ENCODE measurements at regions not wholly inside any gene's neighbourhood (a gene's known extent, or its start where the extent isn't known, plus 50 kb on each side); places are given as distances from the start of the nearest gene placed in this dataset.
"Not testable (repeated sequence)": the region's sequence is repeated elsewhere in the genome, so short reads cannot be mapped to it uniquely, and the experiment has no call there.

- DNase-seq (ENCODE audit: low read depth in 2 of 2): no peak
Observed at GRCh38 chr1:184183919-184184318, 132.4 kb downstream of the TSEN15 start.

- DNase-seq (ENCODE audit: low read depth in 2 of 2): not testable (repeated sequence)
Observed at GRCh38 chr1:184184614-184185013, 133.1 kb downstream of the TSEN15 start.

DNA sequence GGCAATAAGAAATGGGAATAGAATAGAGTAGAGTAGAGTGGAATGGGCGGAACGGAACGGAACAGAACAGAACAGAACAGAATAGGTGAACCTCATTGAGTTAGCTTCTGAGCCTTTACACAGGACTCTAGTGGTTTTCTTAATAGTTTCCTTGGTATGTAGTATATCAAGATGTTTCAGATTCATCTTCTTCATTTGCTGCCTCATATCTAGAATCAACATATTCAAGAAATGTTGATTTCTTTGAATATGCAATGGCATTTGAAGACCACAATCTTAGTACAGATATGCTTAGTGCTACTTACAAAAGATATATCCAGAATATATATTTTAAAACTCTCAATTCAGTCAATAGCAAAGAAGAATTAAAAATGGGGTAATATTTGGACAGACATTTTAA is 133.8 kb downstream of the TSEN15 start:
- DNase-seq (ENCODE audit: low read depth in 2 of 2): no peak

DNA sequence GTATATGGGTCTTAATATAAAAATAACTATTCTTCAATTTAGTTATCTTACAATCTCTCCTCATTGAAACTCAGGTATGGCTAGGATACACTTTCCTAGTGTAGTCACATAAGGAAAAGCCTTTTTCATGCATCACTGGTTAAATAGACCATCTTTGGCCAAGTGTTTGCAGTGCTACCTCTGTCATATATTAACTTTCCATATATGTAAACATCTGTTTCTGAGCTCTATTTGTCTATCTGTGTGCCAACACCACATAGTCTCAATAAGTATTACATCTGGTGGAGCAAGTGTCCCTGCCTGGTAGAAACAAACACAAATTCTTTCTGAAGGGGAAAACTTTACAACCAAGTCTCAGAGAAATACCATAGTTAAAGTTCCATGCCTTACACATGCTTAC is 134.6 kb downstream of the TSEN15 start:
- no peak for DNase-seq (ENCODE audit: low read depth in 2 of 2)

- DNase-seq (ENCODE audit: low read depth in 2 of 2): no peak
Observed at GRCh38 chr1:184187097-184187496, 135.6 kb downstream of the TSEN15 start.

GRCh38 chr1:184188037-184188436 is 136.5 kb downstream of the TSEN15 start:
- DNase-seq (ENCODE audit: low read depth in 2 of 2): no peak

DNA sequence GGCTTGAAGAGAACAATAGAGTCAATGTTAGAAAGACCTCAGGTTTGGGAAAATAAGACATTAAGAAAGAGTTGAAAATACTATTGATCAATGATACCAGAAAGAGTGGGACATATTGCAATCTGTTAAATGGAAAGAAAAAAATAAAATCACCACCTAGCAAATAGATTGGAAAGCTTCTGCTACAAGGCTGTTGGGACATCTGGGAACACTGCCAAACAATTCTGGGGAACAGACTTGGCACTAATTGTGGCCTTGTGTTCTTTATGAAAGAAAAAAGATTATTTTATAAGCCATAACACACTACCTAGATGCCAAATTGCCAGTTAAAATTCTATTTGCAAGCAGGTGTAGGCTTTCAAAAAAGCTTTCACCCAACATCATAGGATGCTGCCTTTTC is 137.8 kb downstream of the TSEN15 start:
- no peak for DNase-seq (ENCODE audit: low read depth in 2 of 2)

DNA sequence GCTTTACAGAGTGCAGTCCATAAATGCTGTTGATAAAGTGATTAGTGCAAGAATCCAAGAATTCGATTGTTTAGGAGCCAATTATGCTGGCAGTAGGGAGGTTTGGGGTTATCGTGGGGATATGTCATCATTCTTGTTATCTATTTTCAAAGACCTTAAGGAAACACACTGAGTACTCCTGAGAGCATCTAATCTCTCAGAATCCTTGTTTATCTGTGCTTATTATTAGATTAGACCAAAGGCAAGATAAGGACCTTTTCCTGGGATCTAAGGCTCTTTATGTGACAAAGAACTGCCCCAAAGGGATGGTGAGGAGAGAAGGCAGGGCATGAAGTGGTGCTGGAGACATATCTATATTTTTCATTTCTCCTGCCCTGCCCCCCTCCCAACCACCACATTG is 139.1 kb downstream of the TSEN15 start:
- no peak for DNase-seq (ENCODE audit: low read depth in 2 of 2)

- no peak for DNase-seq (ENCODE audit: low read depth in 2 of 2)
Observed at GRCh38 chr1:184191181-184191621, 139.7 kb downstream of the TSEN15 start.

DNA sequence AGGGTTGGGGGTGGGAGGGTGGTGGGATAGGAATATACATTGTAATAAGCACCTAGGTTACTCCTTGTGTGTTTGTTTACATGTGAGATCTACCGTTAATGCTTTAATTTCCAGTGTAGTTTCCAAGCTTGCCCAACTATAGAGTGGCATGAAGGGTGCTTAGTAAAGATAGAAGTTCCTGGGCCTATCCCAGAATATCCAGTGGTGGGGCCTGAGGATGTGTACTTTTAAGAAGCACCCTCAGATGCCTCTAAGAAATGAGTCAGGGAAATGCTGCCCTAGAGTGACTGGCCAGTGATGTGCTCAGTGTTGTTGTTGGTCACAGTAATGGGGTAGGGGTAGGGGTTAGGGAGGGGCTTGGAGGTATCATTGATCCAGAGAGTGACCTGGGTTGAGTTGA is 141.3 kb downstream of the TSEN15 start:
- DNase-seq (ENCODE audit: low read depth in 2 of 2): no peak

- DNase-seq (ENCODE audit: low read depth in 2 of 2): no peak
Observed at GRCh38 chr1:184193451-184193850, 141.9 kb downstream of the TSEN15 start.

DNA sequence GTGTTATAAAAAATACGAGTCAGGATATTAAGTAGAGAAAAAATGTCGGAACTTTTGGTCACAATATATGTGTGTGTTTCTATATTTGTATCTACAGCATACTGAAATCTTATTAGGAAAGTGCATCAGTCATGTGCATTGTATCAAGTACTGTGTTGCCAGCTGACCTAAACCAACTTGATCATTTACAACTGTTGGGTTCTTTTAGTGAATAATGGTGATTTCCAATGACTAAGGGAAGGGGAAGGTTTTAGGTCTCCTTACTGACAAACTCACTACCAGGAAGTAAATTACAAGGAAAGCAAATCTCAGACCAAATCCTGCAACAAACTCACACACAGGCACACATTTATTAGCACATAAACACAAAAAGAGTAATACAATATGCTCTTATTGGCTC is 142.7 kb downstream of the TSEN15 start:
- DNase-seq (ENCODE audit: low read depth in 2 of 2): no peak

- DNase-seq (ENCODE audit: low read depth in 2 of 2): not testable (repeated sequence)
Observed at GRCh38 chr1:184195722-184196121, 144.2 kb downstream of the TSEN15 start.

GRCh38 chr1:184197831-184198230 is 146.3 kb downstream of the TSEN15 start:
- DNase-seq (ENCODE audit: low read depth in 2 of 2): no peak

- DNase-seq (ENCODE audit: low read depth in 2 of 2): no peak
Observed at GRCh38 chr1:184199036-184199435, 147.5 kb downstream of the TSEN15 start.

GRCh38 chr1:184199438-184200085 is 148.0 kb downstream of the TSEN15 start:
- DNase-seq (ENCODE audit: low read depth in 2 of 2): no peak

GRCh38 chr1:184208622-184209021 is 157.1 kb downstream of the TSEN15 start:
- DNase-seq (ENCODE audit: low read depth in 2 of 2): no peak

GRCh38 chr1:184210031-184210430 is 158.5 kb downstream of the TSEN15 start:
- no peak for DNase-seq (ENCODE audit: low read depth in 2 of 2)

DNA sequence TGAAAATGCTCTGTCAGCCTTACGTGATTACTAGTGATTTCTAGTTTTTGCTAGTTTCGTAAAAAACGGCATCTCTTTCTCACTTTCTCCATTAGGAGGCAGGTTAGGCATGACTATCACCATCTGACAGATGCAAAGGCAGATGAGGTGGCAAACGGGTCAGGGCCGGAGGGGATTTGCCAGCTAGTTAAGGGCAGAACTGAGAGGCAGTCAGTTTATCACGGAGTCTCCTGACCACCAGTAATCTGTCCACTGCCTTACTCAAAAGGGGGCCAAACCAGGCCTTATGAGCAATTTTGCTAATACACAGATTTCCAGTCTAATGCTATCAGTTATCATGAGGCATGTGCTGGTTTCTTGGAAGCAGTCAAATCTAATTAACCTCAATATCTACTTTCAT is 159.3 kb downstream of the TSEN15 start:
- DNase-seq (ENCODE audit: low read depth in 2 of 2): no peak

DNA sequence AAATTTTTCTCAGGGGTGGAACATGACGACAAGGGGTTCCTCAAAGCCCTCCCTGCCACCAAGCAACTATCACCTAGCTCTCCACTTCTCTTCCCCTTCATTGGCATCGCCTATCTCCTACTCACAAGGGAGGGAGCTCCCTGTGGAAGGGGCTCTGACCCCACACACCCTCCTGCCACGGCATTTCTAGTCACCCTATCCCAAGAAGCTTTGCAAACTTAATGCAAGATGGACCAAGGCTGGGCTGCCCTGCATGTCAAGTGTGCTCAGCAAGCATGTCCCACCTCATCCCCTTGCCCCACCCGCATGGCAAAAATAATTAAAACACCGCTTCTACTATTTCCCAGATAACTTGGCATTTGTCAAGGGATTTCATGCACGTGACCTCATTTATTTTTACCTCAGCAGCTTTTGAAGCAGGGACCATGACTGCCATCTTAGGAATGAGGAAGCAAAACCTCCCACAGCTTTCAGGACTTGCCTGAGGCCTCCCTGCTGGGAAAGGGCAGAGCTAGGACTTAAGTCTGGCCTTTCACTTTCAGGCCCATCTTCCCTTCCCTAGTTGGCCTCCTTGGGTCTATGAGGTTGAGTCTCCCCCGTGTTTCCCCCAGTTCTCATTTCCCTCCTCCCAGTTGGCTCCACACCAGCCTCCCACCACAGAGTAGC is 161.3 kb downstream of the TSEN15 start:
- no peak for DNase-seq (ENCODE audit: low read depth in 2 of 2)

- DNase-seq (ENCODE audit: low read depth in 2 of 2): no peak
Observed at GRCh38 chr1:184214128-184214527, 162.6 kb downstream of the TSEN15 start.

DNA sequence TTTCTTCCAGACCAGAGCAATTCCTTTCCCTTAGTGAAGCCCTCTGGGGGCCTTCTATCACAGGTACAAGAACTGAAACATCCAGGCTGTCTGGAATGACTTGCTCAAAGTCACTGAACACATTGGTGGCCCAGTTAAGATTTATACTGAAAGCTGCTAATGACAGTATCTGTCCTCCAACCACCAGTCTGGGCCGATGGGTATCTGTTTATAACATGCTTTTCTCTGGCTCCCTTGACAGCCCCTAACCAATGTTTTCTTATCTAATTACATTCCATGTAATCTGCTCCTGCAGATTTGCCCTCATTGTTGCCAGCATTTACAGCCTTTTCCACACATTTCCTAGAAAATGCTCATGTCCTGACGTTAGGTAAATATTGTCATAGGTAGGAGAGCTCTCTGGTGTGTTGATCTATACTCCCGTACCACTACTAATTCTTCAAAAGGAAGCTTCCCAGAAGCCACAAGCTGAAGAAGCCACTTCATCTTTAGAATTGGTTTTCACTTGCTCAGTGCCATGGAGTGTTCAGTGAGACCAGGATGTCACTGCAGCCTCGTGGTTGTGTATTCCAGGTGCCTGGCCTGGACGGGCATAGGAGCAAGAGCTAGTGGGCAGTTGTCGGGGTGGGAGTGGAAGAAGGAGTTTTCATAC is 163.9 kb downstream of the TSEN15 start:
- no peak for DNase-seq (ENCODE audit: low read depth in 2 of 2)

- DNase-seq (ENCODE audit: low read depth in 2 of 2): no peak
Observed at GRCh38 chr1:184218458-184219075, 167.0 kb downstream of the TSEN15 start.
